Stimulated activated CD4-positive, alpha-beta T cell treated with anti-CD3 and anti-CD28 coated beads, Interleukin-1b, Interleukin-23, amount 100 ng/mL, for 24 hours (primary cell): ENCODE measurements at regions not wholly inside any gene's neighbourhood (a gene's known extent, or its start where the extent isn't known, plus 50 kb on each side); places are given as distances from the start of the nearest gene placed in this dataset.
"Not testable (repeated sequence)": the region's sequence is repeated elsewhere in the genome, so short reads cannot be mapped to it uniquely, and the experiment has no call there.

Source experiments
- DNase-seq, 4 experiments: peaks; one replicate each; pipeline ENCODE4 v3.0.0-alpha.2; 2020; ENCODE audit warnings: low read depth in 4 of 4, low spot score in 1 of 4

GRCh38 chr10:109663122-109663521 lies 260.2 kb downstream of the XPNPEP1 start:
- no peak for DNase-seq

- not testable (repeated sequence) for DNase-seq
These were observed 270.7 kb downstream of the XPNPEP1 start for GRCh38 chr10:109652612-109653011.

- DNase-seq = no peak
These were observed 273.1 kb downstream of the XPNPEP1 start for GRCh38 chr10:109650228-109650627.

GRCh38 chr10:109647627-109648026 lies 275.7 kb downstream of the XPNPEP1 start:
- no peak for DNase-seq

GRCh38 chr10:109633846-109634245 lies 289.5 kb downstream of the XPNPEP1 start:
- no peak for DNase-seq

- not testable (repeated sequence) for DNase-seq
These were observed 290.3 kb downstream of the XPNPEP1 start for GRCh38 chr10:109633017-109633416.

GRCh38 chr10:109624939-109625338 lies 298.4 kb downstream of the XPNPEP1 start:
- DNase-seq = no peak

- no peak for DNase-seq
These were observed 300.7 kb downstream of the XPNPEP1 start for GRCh38 chr10:109622566-109622965.

- no peak for DNase-seq
These were observed 302.9 kb downstream of the XPNPEP1 start for GRCh38 chr10:109620396-109620795.

- no peak for DNase-seq
These were observed 303.4 kb downstream of the XPNPEP1 start for GRCh38 chr10:109619914-109620313.

- DNase-seq = no peak
These were observed 304.6 kb downstream of the XPNPEP1 start for GRCh38 chr10:109618748-109619147.

GRCh38 chr10:109618301-109618700 lies 305.0 kb downstream of the XPNPEP1 start:
- no peak for DNase-seq

GRCh38 chr10:109616359-109616980 lies 306.8 kb downstream of the XPNPEP1 start:
- DNase-seq = no peak

- DNase-seq = not testable (repeated sequence)
These were observed 328.0 kb downstream of the XPNPEP1 start for GRCh38 chr10:109595356-109595755.

- DNase-seq = no peak
These were observed 329.6 kb downstream of the XPNPEP1 start for GRCh38 chr10:109593682-109594081.

GRCh38 chr10:109592391-109592790 lies 330.9 kb downstream of the XPNPEP1 start:
- DNase-seq = no peak

GRCh38 chr10:109591601-109592000 lies 331.7 kb downstream of the XPNPEP1 start:
- no peak for DNase-seq

- no peak for DNase-seq
These were observed 335.1 kb downstream of the XPNPEP1 start for GRCh38 chr10:109588259-109588658.

- DNase-seq = no peak
These were observed 335.9 kb downstream of the XPNPEP1 start for GRCh38 chr10:109587366-109587765.

GRCh38 chr10:109556399-109556798 lies 366.9 kb downstream of the XPNPEP1 start:
- no peak for DNase-seq

GRCh38 chr10:109542050-109542603 lies 381.2 kb downstream of the XPNPEP1 start:
- not testable (repeated sequence) for DNase-seq

- DNase-seq = no peak
These were observed 389.1 kb downstream of the XPNPEP1 start for GRCh38 chr10:109534193-109534592.

GRCh38 chr10:109529258-109529657 lies 394.1 kb downstream of the XPNPEP1 start:
- no peak for DNase-seq
